ENCODE measurements at regions not wholly inside any gene's neighbourhood (a gene's known extent, or its start where the extent isn't known, plus 50 kb on each side); places are given as distances from the start of the nearest gene placed in this dataset.

DNA sequence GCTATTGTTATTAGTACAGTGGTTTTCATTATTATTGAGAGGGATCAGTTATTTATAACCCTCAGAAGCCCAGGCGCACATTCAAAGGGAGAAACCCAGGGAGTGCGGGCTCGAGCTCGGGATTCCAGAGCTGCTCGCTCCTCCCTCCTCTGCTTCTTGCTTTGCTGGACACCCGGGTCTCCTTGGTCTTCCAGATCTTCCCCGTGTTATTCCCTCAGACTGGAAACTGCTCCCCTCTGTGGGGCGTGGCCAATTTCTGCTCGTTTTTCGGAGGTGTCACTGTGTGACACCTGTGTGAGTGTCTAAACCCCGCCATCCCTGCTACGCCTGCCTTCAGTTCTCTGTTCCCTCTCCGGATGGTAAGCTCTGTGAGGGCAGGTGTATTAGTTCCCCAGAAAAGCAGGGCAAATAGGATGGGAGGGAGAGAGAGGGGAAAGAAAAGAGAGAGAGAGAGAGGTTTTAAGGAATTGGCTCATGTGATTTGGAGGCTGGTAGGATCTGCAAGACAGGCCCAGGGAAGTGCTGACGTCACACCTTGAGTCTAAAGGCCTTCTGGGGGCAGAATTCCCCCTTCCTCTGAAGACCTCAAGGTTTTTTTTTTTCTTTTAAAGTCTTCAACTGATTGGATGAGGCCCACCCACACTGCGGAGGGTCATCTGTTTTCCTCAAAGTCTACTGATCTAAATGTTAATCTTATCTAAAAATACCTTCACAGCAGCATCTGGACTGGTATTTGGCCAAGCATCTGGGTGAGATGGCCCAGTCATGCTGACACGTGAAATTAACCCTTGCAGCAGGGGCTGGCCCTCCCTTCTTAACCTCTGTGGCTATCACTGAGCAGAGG, 457.3 kb upstream of the ID2 start:
- intact Hi-C loops (cut with DNase I): no loop called here
- WGBS, 4 donors: 84 to 92% (median 89%) methylated on average over 16 of the region's 16 CpGs
- H3K9me3 ChIP-seq (replicated peaks in 1 of 3): no peaks in the 10 kb centered on the region
- H3K4me1 ChIP-seq (replicated peaks in 1 of 2): no peaks in the 10 kb centered on the region
- no peak for TF ChIP-seq POLR2A (IDR thresholded peaks at IDR 0.05)
- TF ChIP-seq, protein P1, sequence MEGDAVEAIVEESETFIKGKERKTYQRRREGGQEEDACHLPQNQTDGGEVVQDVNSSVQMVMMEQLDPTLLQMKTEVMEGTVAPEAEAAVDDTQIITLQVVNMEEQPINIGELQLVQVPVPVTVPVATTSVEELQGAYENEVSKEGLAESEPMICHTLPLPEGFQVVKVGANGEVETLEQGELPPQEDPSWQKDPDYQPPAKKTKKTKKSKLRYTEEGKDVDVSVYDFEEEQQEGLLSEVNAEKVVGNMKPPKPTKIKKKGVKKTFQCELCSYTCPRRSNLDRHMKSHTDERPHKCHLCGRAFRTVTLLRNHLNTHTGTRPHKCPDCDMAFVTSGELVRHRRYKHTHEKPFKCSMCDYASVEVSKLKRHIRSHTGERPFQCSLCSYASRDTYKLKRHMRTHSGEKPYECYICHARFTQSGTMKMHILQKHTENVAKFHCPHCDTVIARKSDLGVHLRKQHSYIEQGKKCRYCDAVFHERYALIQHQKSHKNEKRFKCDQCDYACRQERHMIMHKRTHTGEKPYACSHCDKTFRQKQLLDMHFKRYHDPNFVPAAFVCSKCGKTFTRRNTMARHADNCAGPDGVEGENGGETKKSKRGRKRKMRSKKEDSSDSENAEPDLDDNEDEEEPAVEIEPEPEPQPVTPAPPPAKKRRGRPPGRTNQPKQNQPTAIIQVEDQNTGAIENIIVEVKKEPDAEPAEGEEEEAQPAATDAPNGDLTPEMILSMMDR (IDR thresholded peaks at IDR 0.05): no peak
- no peak overlapping the region for H3K27ac ChIP-seq
- H3K36me3 ChIP-seq (replicated peaks in 1 of 2): no peaks in the 10 kb centered on the region
- DNase-seq: peak in 1 of 7 donors; percentile 7
- H3K4me3 ChIP-seq: no peak overlapping the region
- no peaks in the 10 kb centered on the region for H3K27me3 ChIP-seq

DNA sequence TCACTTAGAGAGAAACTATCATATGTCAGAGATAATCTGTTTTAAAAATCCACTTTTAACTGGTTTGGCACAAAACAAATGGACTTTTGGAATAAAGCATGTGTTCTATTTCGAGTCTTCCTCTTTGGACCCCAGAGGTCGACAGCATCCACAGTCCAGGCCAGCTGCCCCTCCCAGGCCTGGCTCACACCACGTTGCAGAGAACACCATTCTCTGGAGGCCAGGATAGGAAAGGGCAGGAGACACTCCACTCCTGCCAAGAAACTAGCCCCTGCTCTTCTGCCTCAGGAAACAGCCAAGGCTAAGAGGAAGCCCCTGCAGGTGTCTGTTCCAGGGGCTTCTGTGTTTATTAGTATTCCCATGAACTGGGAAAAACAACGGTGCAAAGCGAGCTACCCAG, 456.6 kb upstream of the ID2 start:
- Histone ChIP-seq H3K36me3 (replicated peaks in 1 of 2) (no peaks in the 10 kb centered on the region), H3K4me1 (replicated peaks in 1 of 2) (peaks cover 0 to 3% of the 10 kb centered on the region in 2 donors), H3K27me3 (no peaks in the 10 kb centered on the region), H3K9me3 (replicated peaks in 1 of 3) (no peaks in the 10 kb centered on the region), H3K4me3 (no peak overlapping the region), H3K27ac (no peak overlapping the region)
- intact Hi-C loops (cut with DNase I): no loop called here
- no peak for DNase-seq
- no peak for TF ChIP-seq POLR2A (IDR thresholded peaks at IDR 0.05)
- TF ChIP-seq, protein P1 (IDR thresholded peaks at IDR 0.05): no peak
- 53 to 62% (median 61%) methylated on average over 5 of the region's 5 CpGs for WGBS, 4 donors

DNA sequence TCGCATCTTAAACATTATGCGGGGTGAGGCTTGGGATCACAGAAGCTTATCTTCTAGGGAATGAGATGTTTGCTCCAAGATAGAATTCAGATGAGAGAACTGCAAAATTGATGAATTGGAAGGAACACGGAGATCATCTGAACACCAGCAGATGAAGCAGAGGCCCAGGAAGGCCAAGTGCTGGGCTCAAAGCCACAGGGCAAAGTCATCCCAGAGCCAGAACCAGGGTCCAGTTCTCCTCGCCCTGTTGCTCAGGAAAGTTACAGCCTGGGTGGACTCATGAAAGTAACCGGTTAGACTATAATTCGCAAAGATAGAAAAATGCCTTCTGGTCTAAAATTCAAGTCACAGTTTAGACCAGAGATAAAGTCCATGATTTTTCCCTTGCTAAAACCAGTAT, 456.1 kb upstream of the ID2 start:
- Histone ChIP-seq H3K4me3 (no peak overlapping the region), H3K27me3 (no peaks in the 10 kb centered on the region), H3K27ac (peak overlapping the region in 1 of 5 donors; percentile 10), H3K4me1 (replicated peaks in 1 of 2) (peaks cover 0 to 3% of the 10 kb centered on the region in 2 donors), H3K9me3 (replicated peaks in 1 of 3) (no peaks in the 10 kb centered on the region), H3K36me3 (replicated peaks in 1 of 2) (no peaks in the 10 kb centered on the region)
- intact Hi-C loops (cut with DNase I): no loop called here
- WGBS, 4 donors: 78 to 82% (median 80%) methylated on average over 6 of the region's 6 CpGs
- TF ChIP-seq, protein P1 (IDR thresholded peaks at IDR 0.05): no peak
- no peak for TF ChIP-seq POLR2A (IDR thresholded peaks at IDR 0.05)
- DNase-seq: no peak

DNA sequence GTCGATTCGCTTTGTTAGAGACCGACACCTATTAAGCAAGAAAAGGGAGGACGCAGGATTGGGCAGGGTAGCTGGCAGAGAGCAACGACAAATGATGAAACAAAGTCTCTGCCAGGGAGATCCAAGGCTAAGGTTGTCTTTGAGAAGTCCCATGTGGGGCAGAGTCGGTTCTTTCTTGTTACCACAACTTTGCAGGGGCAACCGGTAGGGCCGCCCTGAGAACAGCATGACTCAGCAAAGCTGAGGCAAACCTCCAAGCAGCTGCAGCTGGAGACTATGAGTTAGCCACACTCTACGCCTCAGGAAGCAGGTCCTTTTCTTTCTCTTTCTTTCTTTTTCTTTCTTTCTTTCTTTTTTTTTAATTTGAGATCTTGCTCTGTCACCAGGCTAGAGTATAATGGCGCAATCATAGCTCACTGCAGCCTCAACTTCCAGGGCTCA, 452.3 kb upstream of the ID2 start:
- 28 to 36% (median 33%) methylated on average over 10 of the region's 10 CpGs for WGBS, 4 donors

More for the DNA sequence above, 452.3 kb upstream of the ID2 start:
- peak; percentile 60 to 83 (median 82) for DNase-seq
- intact Hi-C loops (cut with DNase I): no loop called here
- Histone ChIP-seq H3K4me1 (replicated peaks in 1 of 2) (peaks cover 0 to 3% of the 10 kb centered on the region in 2 donors), H3K9me3 (replicated peaks in 1 of 3) (no peaks in the 10 kb centered on the region), H3K27ac (peak overlapping the region in 4 of 5 donors; percentile 14 to 61 (median 40)), H3K4me3 (no peak overlapping the region), H3K36me3 (replicated peaks in 1 of 2) (no peaks in the 10 kb centered on the region), H3K27me3 (no peaks in the 10 kb centered on the region)
- TF ChIP-seq, protein P1 (IDR thresholded peaks at IDR 0.05): peak in 2 of 6 experiments; percentile 14 to 20
- TF ChIP-seq POLR2A (IDR thresholded peaks at IDR 0.05): no peak

All from adrenal gland (tissue), 9 donors.